Gastroesophageal sphincter (tissue), 4 donors: ENCODE measurements at regions not wholly inside any gene's neighbourhood (a gene's known extent, or its start where the extent isn't known, plus 50 kb on each side); places are given as distances from the start of the nearest gene placed in this dataset.

Experiments
- ATAC-seq: fragments of 150-250 bp; one replicate; pipeline ENCODE4 v1.9.1; 2016; ENCODE audit warnings: mild to moderate bottlenecking, moderate library complexity
- H3K27ac ChIP-seq, 4 donors: fragments of 200-600 bp; sonication (generic) in 3 of 4; 1 replicate in 3 of 4; 2 replicates in 1 of 4; pipeline ENCODE4 v1.5.1; 2016 to 2019
- H3K27me3 ChIP-seq: fragments of 200-600 bp; sonication (generic); one replicate; pipeline ENCODE4 v1.5.1; 2019
- H3K36me3 ChIP-seq, 2 donors: fragments of 200-600 bp; sonication (generic); one replicate each; pipeline ENCODE4 v1.5.1; 2019; ENCODE audit warnings: control low read depth in 1 of 2
- H3K4me1 ChIP-seq, 3 donors: fragments of 200-600 bp; sonication (generic); 1 replicate in 2 of 3; 2 replicates in 1 of 3; pipeline ENCODE4 v1.5.1; 2016 to 2019; ENCODE audit warnings: control low read depth in 2 of 3
- H3K4me3 ChIP-seq, 2 donors: fragments of 200-600 bp; sonication (generic); one replicate each; pipeline ENCODE4 v1.5.1; 2019; ENCODE audit warnings: mild to moderate bottlenecking in 1 of 2, moderate library complexity in 1 of 2
- H3K9me3 ChIP-seq, 3 donors: fragments of 200-600 bp; sonication (generic); one replicate each; pipeline ENCODE4 v1.5.1; 2017 to 2019; ENCODE audit warnings: control low read depth in 2 of 3
- EP300 ChIP-seq: sonication (generic); formaldehyde crosslinking; IDR thresholded peaks from one replicate; pipeline ENCODE4 v1.6.1; 2017; ENCODE audit warnings: antibody characterized with exemption, mild to moderate bottlenecking
- POLR2A ChIP-seq, 2 donors: fragments of 450-650 bp; IDR thresholded peaks; one replicate each; pipeline ENCODE4 v1.6.1; 2017; ENCODE audit warnings: antibody characterized with exemption in 2 of 2, mild to moderate bottlenecking in 2 of 2, moderate library complexity in 1 of 2
- POLR2AphosphoS5 ChIP-seq: sonication (generic); formaldehyde crosslinking; IDR thresholded peaks from one replicate; pipeline ENCODE4 v1.6.1; 2017; ENCODE audit warnings: antibody characterized with exemption
- WGBS, 2 donors: methylation state at CpG; one replicate each; pipeline ENCODE4 v1.1.5; 2018; ENCODE audit warnings: low coverage in 1 of 2; 5-methylcytosine and 5-hydroxymethylcytosine counted together
- TF ChIP-seq, protein P1 (sequence below), 4 experiments: fragments of 200-600 bp in 2 of 4; fragments of 450-650 bp in 2 of 4; sonication (generic) in 1 of 4; IDR thresholded peaks; one replicate each; pipeline ENCODE4 v1.5.1; 2017 to 2019; ENCODE audit warnings: antibody characterized with exemption in 4 of 4, mild to moderate bottlenecking in 2 of 4, moderate library complexity in 2 of 4

- Histone ChIP-seq H3K4me1 (no peaks in the 10 kb centered on the region), H3K4me3 (no peak overlapping the region), H3K9me3 (no peaks in the 10 kb centered on the region), H3K36me3 (no peaks in the 10 kb centered on the region), H3K27me3 (no peaks in the 10 kb centered on the region), H3K27ac (no peak overlapping the region)
- TF ChIP-seq, protein P1, sequence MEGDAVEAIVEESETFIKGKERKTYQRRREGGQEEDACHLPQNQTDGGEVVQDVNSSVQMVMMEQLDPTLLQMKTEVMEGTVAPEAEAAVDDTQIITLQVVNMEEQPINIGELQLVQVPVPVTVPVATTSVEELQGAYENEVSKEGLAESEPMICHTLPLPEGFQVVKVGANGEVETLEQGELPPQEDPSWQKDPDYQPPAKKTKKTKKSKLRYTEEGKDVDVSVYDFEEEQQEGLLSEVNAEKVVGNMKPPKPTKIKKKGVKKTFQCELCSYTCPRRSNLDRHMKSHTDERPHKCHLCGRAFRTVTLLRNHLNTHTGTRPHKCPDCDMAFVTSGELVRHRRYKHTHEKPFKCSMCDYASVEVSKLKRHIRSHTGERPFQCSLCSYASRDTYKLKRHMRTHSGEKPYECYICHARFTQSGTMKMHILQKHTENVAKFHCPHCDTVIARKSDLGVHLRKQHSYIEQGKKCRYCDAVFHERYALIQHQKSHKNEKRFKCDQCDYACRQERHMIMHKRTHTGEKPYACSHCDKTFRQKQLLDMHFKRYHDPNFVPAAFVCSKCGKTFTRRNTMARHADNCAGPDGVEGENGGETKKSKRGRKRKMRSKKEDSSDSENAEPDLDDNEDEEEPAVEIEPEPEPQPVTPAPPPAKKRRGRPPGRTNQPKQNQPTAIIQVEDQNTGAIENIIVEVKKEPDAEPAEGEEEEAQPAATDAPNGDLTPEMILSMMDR (IDR thresholded peaks at IDR 0.05), result no peak
- TF ChIP-seq POLR2A (IDR thresholded peaks at IDR 0.05), result no peak
- TF ChIP-seq POLR2AphosphoS5, result no peak
- no peak for ATAC-seq
Observed at GRCh38 chr4:35250331-35250730, 994.0 kb downstream of the ARAP2 start.

DNA sequence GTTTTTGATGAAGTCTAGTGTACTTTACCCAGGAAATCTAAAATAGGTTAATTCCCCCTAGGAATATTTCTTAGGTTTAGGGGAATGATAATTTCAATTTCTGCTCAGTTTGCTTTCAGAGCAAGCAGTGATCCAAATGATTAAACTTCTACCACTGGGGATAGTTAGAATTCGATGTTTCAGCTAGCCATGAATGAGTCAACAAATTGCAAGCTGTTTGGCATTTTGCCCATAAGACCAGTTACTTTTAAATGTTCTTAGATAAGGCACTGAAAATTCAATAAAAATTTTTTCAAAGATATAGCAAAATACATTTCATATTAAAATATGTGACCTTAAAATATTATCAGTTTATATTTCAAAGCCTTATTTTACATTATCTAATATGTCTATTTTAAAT lies 993.6 kb downstream of the ARAP2 start:
- Histone ChIP-seq H3K9me3 (no peaks in the 10 kb centered on the region), H3K27ac (no peak overlapping the region), H3K4me1 (no peaks in the 10 kb centered on the region), H3K4me3 (no peak overlapping the region), H3K27me3 (no peaks in the 10 kb centered on the region), H3K36me3 (no peaks in the 10 kb centered on the region)
- no peak for ATAC-seq
- TF ChIP-seq, protein P1 (IDR thresholded peaks at IDR 0.05), result no peak
- TF ChIP-seq EP300, result no peak
- no peak for TF ChIP-seq POLR2AphosphoS5
- TF ChIP-seq POLR2A (IDR thresholded peaks at IDR 0.05), result no peak
- WGBS, 2 donors, result 13 to 18% methylated on average over 1 of the region's 1 CpG

GRCh38 chr4:35252071-35252470 lies 992.2 kb downstream of the ARAP2 start:
- 90 to 94% methylated on average over 1 of the region's 1 CpG for WGBS, 2 donors
- no peak for ATAC-seq
- Histone ChIP-seq H3K4me1 (no peaks in the 10 kb centered on the region), H3K9me3 (no peaks in the 10 kb centered on the region), H3K4me3 (no peak overlapping the region), H3K27ac (no peak overlapping the region), H3K27me3 (no peaks in the 10 kb centered on the region), H3K36me3 (no peaks in the 10 kb centered on the region)
- TF ChIP-seq POLR2A (IDR thresholded peaks at IDR 0.05) (no peak), EP300 (no peak), POLR2AphosphoS5 (no peak)
- TF ChIP-seq, protein P1 (IDR thresholded peaks at IDR 0.05), result no peak

- Histone ChIP-seq H3K4me3 (no peak overlapping the region), H3K9me3 (no peaks in the 10 kb centered on the region), H3K4me1 (no peaks in the 10 kb centered on the region), H3K27me3 (no peaks in the 10 kb centered on the region), H3K27ac (no peak overlapping the region), H3K36me3 (no peaks in the 10 kb centered on the region)
- 75 to 89% methylated on average over 1 to 3 of the region's 3 CpGs for WGBS, 2 donors
- no peak for ATAC-seq
- TF ChIP-seq, protein P1 (IDR thresholded peaks at IDR 0.05), result no peak
- TF ChIP-seq POLR2AphosphoS5, result no peak
- no peak for TF ChIP-seq POLR2A (IDR thresholded peaks at IDR 0.05)
- TF ChIP-seq EP300, result no peak
Observed at GRCh38 chr4:35252866-35253265, 991.4 kb downstream of the ARAP2 start.

GRCh38 chr4:35253331-35253730 lies 991.0 kb downstream of the ARAP2 start:
- Histone ChIP-seq H3K9me3 (no peaks in the 10 kb centered on the region), H3K4me3 (no peak overlapping the region), H3K36me3 (no peaks in the 10 kb centered on the region), H3K27me3 (no peaks in the 10 kb centered on the region), H3K27ac (no peak overlapping the region), H3K4me1 (no peaks in the 10 kb centered on the region)
- WGBS, 2 donors, result 70 to 82% methylated on average over 2 of the region's 2 CpGs
- ATAC-seq, result no peak
- TF ChIP-seq POLR2AphosphoS5, result no peak
- no peak for TF ChIP-seq EP300
- no peak for TF ChIP-seq POLR2A (IDR thresholded peaks at IDR 0.05)
- TF ChIP-seq, protein P1 (IDR thresholded peaks at IDR 0.05), result no peak
